ENCODE measurements at regions not wholly inside any gene's neighbourhood (a gene's known extent, or its start where the extent isn't known, plus 50 kb on each side); places are given as distances from the start of the nearest gene placed in this dataset.

DNA sequence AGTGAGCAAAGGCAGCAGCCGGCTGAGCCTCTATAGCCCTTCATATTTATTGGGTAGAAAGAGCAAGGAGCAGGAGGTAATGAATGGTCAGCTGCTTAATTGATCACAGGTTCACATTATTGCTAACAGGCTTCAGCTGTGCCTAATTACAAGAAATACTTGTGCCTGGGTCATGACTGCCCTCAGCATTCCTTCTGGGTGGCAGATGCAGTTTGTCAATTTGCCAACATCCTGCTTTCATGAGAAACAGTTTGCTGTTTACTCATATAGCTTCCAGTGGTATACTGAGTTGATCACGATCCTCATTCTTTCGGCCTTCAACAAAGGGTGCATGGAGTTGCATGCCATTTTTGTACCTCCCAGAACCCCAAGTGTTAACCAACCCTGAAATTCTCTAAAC lies 81.0 kb upstream of the PLEKHG7 start:
- no peak for TF ChIP-seq EZH2 (IDR thresholded peaks at IDR 0.05; ENCODE audit: borderline replicate concordance, low read depth, low read length, poor library complexity, severe bottlenecking)
- TF ChIP-seq, protein P1, sequence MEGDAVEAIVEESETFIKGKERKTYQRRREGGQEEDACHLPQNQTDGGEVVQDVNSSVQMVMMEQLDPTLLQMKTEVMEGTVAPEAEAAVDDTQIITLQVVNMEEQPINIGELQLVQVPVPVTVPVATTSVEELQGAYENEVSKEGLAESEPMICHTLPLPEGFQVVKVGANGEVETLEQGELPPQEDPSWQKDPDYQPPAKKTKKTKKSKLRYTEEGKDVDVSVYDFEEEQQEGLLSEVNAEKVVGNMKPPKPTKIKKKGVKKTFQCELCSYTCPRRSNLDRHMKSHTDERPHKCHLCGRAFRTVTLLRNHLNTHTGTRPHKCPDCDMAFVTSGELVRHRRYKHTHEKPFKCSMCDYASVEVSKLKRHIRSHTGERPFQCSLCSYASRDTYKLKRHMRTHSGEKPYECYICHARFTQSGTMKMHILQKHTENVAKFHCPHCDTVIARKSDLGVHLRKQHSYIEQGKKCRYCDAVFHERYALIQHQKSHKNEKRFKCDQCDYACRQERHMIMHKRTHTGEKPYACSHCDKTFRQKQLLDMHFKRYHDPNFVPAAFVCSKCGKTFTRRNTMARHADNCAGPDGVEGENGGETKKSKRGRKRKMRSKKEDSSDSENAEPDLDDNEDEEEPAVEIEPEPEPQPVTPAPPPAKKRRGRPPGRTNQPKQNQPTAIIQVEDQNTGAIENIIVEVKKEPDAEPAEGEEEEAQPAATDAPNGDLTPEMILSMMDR (conservative IDR thresholded peaks at IDR 0.05; ENCODE audit: low read depth, low read length) = no peak

Measured in A673 (cell line).